ENCODE measurements at regions not wholly inside any gene's neighbourhood (a gene's known extent, or its start where the extent isn't known, plus 50 kb on each side); places are given as distances from the start of the nearest gene placed in this dataset.

DNA sequence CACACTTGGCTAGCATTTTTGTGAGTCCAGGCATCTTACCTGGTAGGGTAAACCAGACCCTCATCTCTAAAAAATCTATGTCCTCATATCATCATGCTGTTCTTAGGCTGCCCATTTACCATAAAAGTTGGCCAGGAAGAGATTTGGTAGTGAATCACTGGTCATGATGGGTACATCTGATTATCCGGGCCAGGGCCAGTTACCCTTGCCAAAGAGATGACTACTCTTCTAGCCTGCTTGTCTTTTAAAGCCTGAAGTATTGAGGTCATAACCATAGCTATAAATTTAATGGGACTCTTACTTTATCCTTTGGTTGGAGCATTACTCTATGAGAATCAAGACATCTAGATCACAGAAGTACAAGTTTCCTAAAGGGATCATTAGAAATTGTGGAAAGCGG, 276.8 kb downstream of the TENT5A start:
- no peak overlapping the region for H3K4me3 ChIP-seq
- no peaks in the 10 kb centered on the region for H3K36me3 ChIP-seq (ENCODE audit: insufficient read depth, low read length)
- no peak for DNase-seq (ENCODE audit: low read depth, low spot score)
- no peaks in the 10 kb centered on the region for H3K9me3 ChIP-seq (ENCODE audit: low read depth, low read length)
- no peak overlapping the region for H3K27ac ChIP-seq
- H3K9ac ChIP-seq (ENCODE audit: insufficient read length): no peak overlapping the region
- TF ChIP-seq FOXP2 (optimal IDR thresholded peaks at IDR 0.05; ENCODE audit: control extremely low read depth, extremely low read length, insufficient read depth): no peak
- no peak for TF ChIP-seq POLR2AphosphoS5 (IDR thresholded peaks at IDR 0.05; ENCODE audit: borderline replicate concordance, low read depth, low read length)
- TF ChIP-seq EZH2 (IDR thresholded peaks at IDR 0.05): no peak

DNA sequence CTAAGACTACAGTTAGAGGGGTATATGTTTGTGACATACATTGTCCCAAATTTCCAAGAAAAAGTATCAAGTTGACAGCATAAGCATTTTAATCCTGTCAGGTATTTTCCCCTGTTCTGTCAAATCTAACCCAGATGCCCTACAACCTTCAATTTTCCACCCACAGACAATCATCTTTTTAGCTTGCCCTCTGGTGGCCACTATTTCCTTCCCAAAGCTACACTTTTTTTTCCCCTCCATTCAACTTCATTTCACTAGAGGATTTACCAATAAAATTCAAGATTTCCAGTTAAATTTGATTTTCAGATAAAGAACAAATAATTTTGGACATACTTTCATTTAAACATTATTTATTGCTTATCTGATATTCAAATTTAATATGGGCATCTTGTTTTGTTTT, 286.6 kb downstream of the TENT5A start:
- Histone ChIP-seq H3K27ac (no peak overlapping the region), H3K36me3 (ENCODE audit: insufficient read depth, low read length) (no peaks in the 10 kb centered on the region), H3K9ac (ENCODE audit: insufficient read length) (no peak overlapping the region), H3K4me3 (no peak overlapping the region), H3K9me3 (ENCODE audit: low read depth, low read length) (no peaks in the 10 kb centered on the region)
- DNase-seq (ENCODE audit: low read depth, low spot score): no peak
- no peak for TF ChIP-seq FOXP2 (optimal IDR thresholded peaks at IDR 0.05; ENCODE audit: control extremely low read depth, extremely low read length, insufficient read depth)
- no peak for TF ChIP-seq EZH2 (IDR thresholded peaks at IDR 0.05)
- TF ChIP-seq POLR2AphosphoS5 (IDR thresholded peaks at IDR 0.05; ENCODE audit: borderline replicate concordance, low read depth, low read length): no peak

DNA sequence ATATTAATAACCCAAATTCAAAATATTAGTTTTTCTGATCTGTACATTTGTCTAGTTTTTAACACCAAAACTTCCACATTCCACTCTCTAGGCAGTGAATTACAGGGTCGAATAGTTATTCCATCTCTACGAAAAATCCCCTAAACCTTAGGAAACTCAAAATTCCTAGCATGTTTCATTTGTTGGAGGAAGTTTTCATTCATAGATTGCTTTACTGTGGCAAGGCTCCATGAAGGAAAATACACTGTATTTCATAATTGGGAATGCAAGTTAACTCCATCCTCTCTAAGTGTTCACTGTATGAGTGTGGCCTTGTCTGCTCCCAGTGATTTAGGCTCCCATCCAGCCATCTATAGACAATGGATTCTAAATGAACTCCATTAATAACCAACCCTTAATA, 296.1 kb downstream of the TENT5A start:
- no peaks in the 10 kb centered on the region for H3K9me3 ChIP-seq (ENCODE audit: low read depth, low read length)
- no peak overlapping the region for H3K9ac ChIP-seq (ENCODE audit: insufficient read length)
- DNase-seq (ENCODE audit: low read depth, low spot score): no peak
- H3K27ac ChIP-seq: no peak overlapping the region
- TF ChIP-seq POLR2AphosphoS5 (IDR thresholded peaks at IDR 0.05; ENCODE audit: borderline replicate concordance, low read depth, low read length): no peak
- no peak for TF ChIP-seq EZH2 (IDR thresholded peaks at IDR 0.05)
- no peak for TF ChIP-seq FOXP2 (optimal IDR thresholded peaks at IDR 0.05; ENCODE audit: control extremely low read depth, extremely low read length, insufficient read depth)
- H3K4me3 ChIP-seq: no peak overlapping the region
- no peaks in the 10 kb centered on the region for H3K36me3 ChIP-seq (ENCODE audit: insufficient read depth, low read length)

DNA sequence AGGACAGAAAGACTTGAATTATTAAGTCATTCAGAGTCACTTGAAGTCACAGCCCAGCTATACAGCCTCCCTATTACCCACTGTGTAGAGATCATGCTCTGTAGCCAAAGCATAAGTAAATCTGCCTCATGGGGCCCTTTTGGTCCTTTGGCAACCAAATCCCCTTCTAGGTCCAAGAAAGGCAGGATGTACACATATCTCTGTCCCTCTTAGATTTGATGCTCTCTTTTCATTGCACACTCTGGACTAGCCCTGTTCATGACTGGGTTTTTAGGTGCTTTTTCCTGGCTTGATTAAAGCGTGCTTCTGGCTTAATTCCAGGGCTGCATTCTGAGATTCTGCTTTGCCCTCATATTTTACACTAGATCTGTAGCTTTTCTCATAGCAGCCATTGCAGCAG, 296.8 kb downstream of the TENT5A start:
- TF ChIP-seq EZH2 (IDR thresholded peaks at IDR 0.05) (no peak), POLR2AphosphoS5 (IDR thresholded peaks at IDR 0.05; ENCODE audit: borderline replicate concordance, low read depth, low read length) (no peak), FOXP2 (optimal IDR thresholded peaks at IDR 0.05; ENCODE audit: control extremely low read depth, extremely low read length, insufficient read depth) (no peak)
- Histone ChIP-seq H3K36me3 (ENCODE audit: insufficient read depth, low read length) (no peaks in the 10 kb centered on the region), H3K27ac (no peak overlapping the region), H3K9me3 (ENCODE audit: low read depth, low read length) (no peaks in the 10 kb centered on the region), H3K9ac (ENCODE audit: insufficient read length) (no peak overlapping the region), H3K4me3 (no peak overlapping the region)
- DNase-seq (ENCODE audit: low read depth, low spot score): no peak

DNA sequence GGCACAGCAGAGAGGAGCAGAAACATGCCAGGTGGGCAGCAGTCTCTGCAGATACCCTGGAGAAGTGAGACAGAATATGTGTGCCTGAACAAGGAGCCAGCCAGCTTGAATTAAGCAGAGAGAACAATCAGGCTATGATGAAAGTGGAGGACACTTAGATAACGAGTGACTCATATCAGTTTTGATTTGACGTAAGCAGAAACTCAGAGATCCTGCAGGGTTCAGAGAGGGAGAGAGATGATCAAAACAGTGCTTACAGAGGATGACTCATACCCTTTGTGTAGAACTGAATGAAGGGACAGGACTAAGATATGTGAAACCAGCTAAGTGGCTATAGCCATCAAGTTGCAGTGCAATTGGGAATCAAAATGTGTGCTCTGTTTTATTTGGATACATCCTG, 300.7 kb downstream of the TENT5A start:
- DNase-seq (ENCODE audit: low read depth, low spot score): no peak
- Histone ChIP-seq H3K27ac (no peak overlapping the region), H3K9ac (ENCODE audit: insufficient read length) (no peak overlapping the region), H3K9me3 (ENCODE audit: low read depth, low read length) (no peaks in the 10 kb centered on the region), H3K4me3 (no peak overlapping the region), H3K36me3 (ENCODE audit: insufficient read depth, low read length) (no peaks in the 10 kb centered on the region)
- no peak for TF ChIP-seq FOXP2 (optimal IDR thresholded peaks at IDR 0.05; ENCODE audit: control extremely low read depth, extremely low read length, insufficient read depth)
- TF ChIP-seq EZH2 (IDR thresholded peaks at IDR 0.05): no peak
- TF ChIP-seq POLR2AphosphoS5 (IDR thresholded peaks at IDR 0.05; ENCODE audit: borderline replicate concordance, low read depth, low read length): no peak

DNA sequence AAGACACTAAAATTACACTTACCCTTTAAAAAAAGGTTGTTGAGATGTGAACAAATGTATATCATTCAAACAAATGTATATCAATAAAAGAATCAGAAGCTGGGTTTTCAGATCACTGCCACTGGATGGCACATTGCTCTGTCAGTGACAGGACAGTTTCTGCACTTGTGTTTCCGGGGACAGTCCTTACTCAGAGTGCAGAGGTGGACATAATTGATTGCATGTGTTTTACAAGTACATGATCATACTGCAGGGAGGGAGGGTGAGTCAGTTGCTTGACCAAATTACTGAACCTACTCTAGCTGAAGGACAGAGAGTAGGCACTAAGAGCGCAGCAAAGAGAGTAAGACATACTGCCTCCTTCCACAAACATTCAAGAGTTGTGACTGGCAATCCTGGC, 302.3 kb downstream of the TENT5A start:
- TF ChIP-seq FOXP2 (optimal IDR thresholded peaks at IDR 0.05; ENCODE audit: control extremely low read depth, extremely low read length, insufficient read depth): no peak
- Histone ChIP-seq H3K9me3 (ENCODE audit: low read depth, low read length) (no peaks in the 10 kb centered on the region), H3K9ac (ENCODE audit: insufficient read length) (no peak overlapping the region), H3K27ac (no peak overlapping the region), H3K4me3 (no peak overlapping the region), H3K36me3 (ENCODE audit: insufficient read depth, low read length) (no peaks in the 10 kb centered on the region)
- DNase-seq (ENCODE audit: low read depth, low spot score): no peak

DNA sequence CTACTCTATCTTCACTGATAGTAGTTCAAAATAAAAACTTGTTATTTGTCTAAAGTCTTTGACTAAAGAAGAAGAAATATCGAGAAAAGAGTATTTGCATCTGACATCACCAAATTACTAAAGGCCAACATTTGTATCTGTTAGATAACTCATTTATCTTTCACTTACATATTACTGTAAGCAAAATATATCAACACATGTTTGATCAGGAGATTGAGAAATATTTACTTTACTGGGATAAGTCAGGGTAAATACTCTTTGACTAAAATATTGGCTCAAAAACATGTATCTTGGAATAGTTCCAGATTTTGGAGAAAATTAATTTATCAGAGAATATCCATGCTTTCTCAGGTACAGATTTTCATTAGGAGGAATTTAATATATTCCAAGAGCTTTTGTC, 306.0 kb downstream of the TENT5A start:
- DNase-seq (ENCODE audit: low read depth, low spot score): no peak
- no peak overlapping the region for H3K4me3 ChIP-seq
- no peak for TF ChIP-seq EZH2 (IDR thresholded peaks at IDR 0.05)
- no peak for TF ChIP-seq POLR2AphosphoS5 (IDR thresholded peaks at IDR 0.05; ENCODE audit: borderline replicate concordance, low read depth, low read length)
- TF ChIP-seq FOXP2 (optimal IDR thresholded peaks at IDR 0.05; ENCODE audit: control extremely low read depth, extremely low read length, insufficient read depth): no peak
- no peaks in the 10 kb centered on the region for H3K36me3 ChIP-seq (ENCODE audit: insufficient read depth, low read length)
- no peak overlapping the region for H3K27ac ChIP-seq
- H3K9me3 ChIP-seq (ENCODE audit: low read depth, low read length): no peaks in the 10 kb centered on the region
- H3K9ac ChIP-seq (ENCODE audit: insufficient read length): no peak overlapping the region

DNA sequence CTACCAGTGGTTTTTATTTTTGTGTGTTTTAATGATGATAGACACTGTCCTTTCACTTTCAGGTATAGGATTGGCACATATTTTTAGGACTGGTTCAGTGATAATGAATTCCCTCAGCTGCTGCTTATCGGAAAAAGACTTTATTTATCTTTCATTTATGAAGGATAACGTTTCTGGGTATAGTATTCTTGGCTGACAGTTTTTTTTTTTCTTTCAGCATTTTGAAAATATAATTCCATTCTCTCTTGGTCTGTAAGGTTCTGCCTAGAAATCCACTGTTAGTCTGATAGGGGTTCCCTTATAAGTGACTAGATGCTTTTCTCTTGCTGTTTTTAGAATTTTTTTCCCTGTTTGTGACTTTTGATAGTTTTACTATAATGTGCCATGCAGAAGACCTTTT, 313.1 kb downstream of the TENT5A start:
- no peak overlapping the region for H3K4me3 ChIP-seq
- H3K36me3 ChIP-seq (ENCODE audit: insufficient read depth, low read length): no peaks in the 10 kb centered on the region
- no peak overlapping the region for H3K27ac ChIP-seq
- H3K9me3 ChIP-seq (ENCODE audit: low read depth, low read length): peaks cover 14% of the 10 kb centered on the region
- H3K9ac ChIP-seq (ENCODE audit: insufficient read length): no peak overlapping the region
- DNase-seq (ENCODE audit: low read depth, low spot score): no peak
- TF ChIP-seq POLR2AphosphoS5 (IDR thresholded peaks at IDR 0.05; ENCODE audit: borderline replicate concordance, low read depth, low read length) (no peak), EZH2 (IDR thresholded peaks at IDR 0.05) (no peak), FOXP2 (optimal IDR thresholded peaks at IDR 0.05; ENCODE audit: control extremely low read depth, extremely low read length, insufficient read depth) (no peak)

DNA sequence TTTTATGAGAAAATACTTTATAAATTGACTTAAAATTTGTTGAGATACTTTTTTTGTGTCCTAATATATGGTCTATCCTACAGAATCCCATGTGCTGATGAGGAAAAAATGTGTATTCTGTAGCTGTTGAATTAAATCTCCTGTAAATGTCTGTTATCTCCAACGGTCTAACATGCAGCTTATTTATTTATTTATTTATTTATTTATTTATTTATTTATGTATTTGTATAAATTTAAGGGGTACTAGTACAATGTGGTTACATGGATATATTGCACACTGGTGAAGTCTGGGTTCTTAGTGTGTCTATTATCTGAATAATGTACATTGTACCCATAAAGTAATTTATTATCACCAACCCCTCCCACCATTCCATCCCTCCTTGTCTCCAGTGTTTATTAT, 315.5 kb downstream of the TENT5A start:
- H3K4me3 ChIP-seq: no peak overlapping the region
- peaks cover 14% of the 10 kb centered on the region for H3K9me3 ChIP-seq (ENCODE audit: low read depth, low read length)
- no peaks in the 10 kb centered on the region for H3K36me3 ChIP-seq (ENCODE audit: insufficient read depth, low read length)
- H3K9ac ChIP-seq (ENCODE audit: insufficient read length): no peak overlapping the region
- no peak for DNase-seq (ENCODE audit: low read depth, low spot score)
- no peak for TF ChIP-seq FOXP2 (optimal IDR thresholded peaks at IDR 0.05; ENCODE audit: control extremely low read depth, extremely low read length, insufficient read depth)
- no peak overlapping the region for H3K27ac ChIP-seq
